NCI-H446 treated with DMSO at 0.1 percent for 48 hours (cell line): ENCODE measurements at regions not wholly inside any gene's neighbourhood (a gene's known extent, or its start where the extent isn't known, plus 50 kb on each side); places are given as distances from the start of the nearest gene placed in this dataset.
"Not testable (repeated sequence)": the region's sequence is repeated elsewhere in the genome, so short reads cannot be mapped to it uniquely, and the experiment has no call there.

Experiments
- DNase-seq: peaks from one replicate; lab custom pipeline; 2025; lab: John Stamatoyannopoulos, UW

GRCh38 chr12:114192549-114192948 is 213.4 kb downstream of the TBX5 start:
- DNase-seq, result no peak

GRCh38 chr12:114192013-114192412 is 213.9 kb downstream of the TBX5 start:
- no peak for DNase-seq

GRCh38 chr12:114191581-114191980 is 214.4 kb downstream of the TBX5 start:
- DNase-seq, result no peak

GRCh38 chr12:114190971-114191370 is 215.0 kb downstream of the TBX5 start:
- no peak for DNase-seq

GRCh38 chr12:114189266-114189665 is 216.7 kb downstream of the TBX5 start:
- no peak for DNase-seq

GRCh38 chr12:114186241-114187002 is 219.5 kb downstream of the TBX5 start:
- DNase-seq, result no peak

GRCh38 chr12:114185036-114185435 is 218.9 kb upstream of the RBM19 start:
- no peak for DNase-seq

- no peak for DNase-seq
Measured at GRCh38 chr12:114174326-114174725, 208.2 kb upstream of the RBM19 start.

GRCh38 chr12:114172135-114172534 is 206.0 kb upstream of the RBM19 start:
- no peak for DNase-seq

- DNase-seq, result no peak
Measured at GRCh38 chr12:114168061-114168460, 201.9 kb upstream of the RBM19 start.

GRCh38 chr12:114167431-114167830 is 201.3 kb upstream of the RBM19 start:
- no peak for DNase-seq

- no peak for DNase-seq
Measured at GRCh38 chr12:114166362-114166761, 200.2 kb upstream of the RBM19 start.

- DNase-seq, result no peak
Measured at GRCh38 chr12:114165921-114166320, 199.8 kb upstream of the RBM19 start.

GRCh38 chr12:114164351-114164750 is 198.2 kb upstream of the RBM19 start:
- no peak for DNase-seq

- no peak for DNase-seq
Measured at GRCh38 chr12:114163771-114164170, 197.6 kb upstream of the RBM19 start.

- no peak for DNase-seq
Measured at GRCh38 chr12:114160445-114160844, 194.3 kb upstream of the RBM19 start.

GRCh38 chr12:114152890-114153289 is 186.8 kb upstream of the RBM19 start:
- no peak for DNase-seq

GRCh38 chr12:114152066-114152465 is 185.9 kb upstream of the RBM19 start:
- DNase-seq, result no peak

GRCh38 chr12:114150584-114150983 is 184.5 kb upstream of the RBM19 start:
- not testable (repeated sequence) for DNase-seq

- DNase-seq, result no peak
Measured at GRCh38 chr12:114141921-114142564, 175.9 kb upstream of the RBM19 start.

GRCh38 chr12:114140576-114140975 is 174.5 kb upstream of the RBM19 start:
- no peak for DNase-seq

- DNase-seq, result no peak
Measured at GRCh38 chr12:114136631-114137030, 170.5 kb upstream of the RBM19 start.

- no peak for DNase-seq
Measured at GRCh38 chr12:114134922-114135321, 168.8 kb upstream of the RBM19 start.

GRCh38 chr12:114131824-114132223 is 165.7 kb upstream of the RBM19 start:
- DNase-seq, result no peak
